ENCODE measurements at regions not wholly inside any gene's neighbourhood (a gene's known extent, or its start where the extent isn't known, plus 50 kb on each side); places are given as distances from the start of the nearest gene placed in this dataset.

DNA sequence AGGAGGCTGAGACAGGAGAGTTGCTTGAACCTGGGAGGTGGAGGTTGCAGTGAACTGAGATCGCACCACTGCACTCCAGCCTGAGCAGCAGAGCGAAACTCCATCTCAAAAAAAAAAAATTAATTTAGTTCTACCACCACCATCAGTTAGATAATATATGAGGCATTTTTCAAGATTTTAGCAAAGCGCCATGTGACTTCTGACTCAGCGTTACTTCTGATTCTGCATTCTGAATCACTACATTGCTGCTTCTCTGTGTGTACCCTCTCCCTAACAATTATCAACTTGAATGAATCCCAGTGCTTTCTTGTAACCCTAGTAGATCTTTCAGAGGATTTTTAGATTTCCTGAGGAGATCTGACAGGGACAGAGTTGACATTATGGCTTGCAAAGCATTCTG is 176.8 kb upstream of the SORCS1 start:
- TF ChIP-seq EZH2 (IDR thresholded peaks at IDR 0.05) (no peak), POLR2AphosphoS5 (IDR thresholded peaks at IDR 0.05; ENCODE audit: borderline replicate concordance, low read depth, low read length) (no peak), FOXP2 (optimal IDR thresholded peaks at IDR 0.05; ENCODE audit: control extremely low read depth, extremely low read length, insufficient read depth) (no peak)

Data from SK-N-MC (cell line).